H9 (cell line): ENCODE measurements at regions not wholly inside any gene's neighbourhood (a gene's known extent, or its start where the extent isn't known, plus 50 kb on each side); places are given as distances from the start of the nearest gene placed in this dataset.

ENCODE experiments used
- DNase-seq: peaks from one replicate; pipeline ENCODE4 v3.0.0-alpha.2; 2017
- H2AFZ ChIP-seq: one replicate; pipeline ENCODE4 v1.6.1; 2013; ENCODE audit warnings: mild to moderate bottlenecking, low read length, control low read depth, moderate library complexity
- H2AK5ac ChIP-seq: 2 replicates; pipeline ENCODE4 v1.6.1; 2013; ENCODE audit warnings: low read length, control low read depth, mixed read lengths; ENCODE audit not compliant: insufficient read length
- H2BK120ac ChIP-seq: one replicate; pipeline ENCODE4 v1.6.1; 2013; ENCODE audit warnings: low read depth, mild to moderate bottlenecking, low read length, control low read depth, inconsistent platforms; ENCODE audit not compliant: poor library complexity, severe bottlenecking
- H2BK12ac ChIP-seq: 2 replicates; pipeline ENCODE4 v1.6.1; 2013; ENCODE audit warnings: low read length, control low read depth, mixed read lengths, low read depth; ENCODE audit not compliant: insufficient read length
- H2BK15ac ChIP-seq: 2 replicates; pipeline ENCODE4 v1.6.1; 2013; ENCODE audit warnings: low read depth, low read length, control low read depth
- H2BK20ac ChIP-seq: one replicate; pipeline ENCODE4 v1.6.1; 2013; ENCODE audit warnings: low read depth, mild to moderate bottlenecking, low read length, control low read depth, inconsistent platforms; ENCODE audit not compliant: poor library complexity, severe bottlenecking
- H2BK5ac ChIP-seq: 2 replicates; pipeline ENCODE4 v1.6.1; 2013; ENCODE audit warnings: low read length, control low read depth, mixed read lengths; ENCODE audit not compliant: insufficient read length
- H3K14ac ChIP-seq: 2 replicates; pipeline ENCODE4 v1.6.1; 2013; ENCODE audit warnings: low read length, control low read depth; ENCODE audit not compliant: insufficient read depth
- H3K18ac ChIP-seq: 2 replicates; pipeline ENCODE4 v1.6.1; 2013; ENCODE audit warnings: low read depth, mild to moderate bottlenecking, mixed read lengths, low read length, control low read depth; ENCODE audit not compliant: insufficient read length
- H3K23ac ChIP-seq: 2 replicates; pipeline ENCODE4 v1.6.1; 2013; ENCODE audit warnings: low read length, control low read depth, mixed read lengths, low read depth; ENCODE audit not compliant: insufficient read length
- H3K23me2 ChIP-seq: 2 replicates; pipeline ENCODE4 v1.6.1; 2013; ENCODE audit warnings: low read depth, mild to moderate bottlenecking, mixed read lengths, low read length, control low read depth; ENCODE audit not compliant: insufficient read length, poor library complexity, severe bottlenecking
- H3K27ac ChIP-seq: 2 replicates; pipeline ENCODE4 v1.5.1; 2013; ENCODE audit warnings: low read length, control low read depth, mixed read lengths, low read depth; ENCODE audit not compliant: insufficient read length
- H3K27me3 ChIP-seq: 2 replicates; pipeline ENCODE4 v1.6.1; 2013; ENCODE audit warnings: low read length, control low read depth, inconsistent platforms; ENCODE audit not compliant: insufficient read depth
- H3K4ac ChIP-seq: 2 replicates; pipeline ENCODE4 v1.6.1; 2013; ENCODE audit warnings: low read depth, mild to moderate bottlenecking, control low read depth, inconsistent platforms, low read length, moderate library complexity
- H3K4me1 ChIP-seq: 2 replicates; pipeline ENCODE4 v1.6.1; 2013; ENCODE audit warnings: low read length, control low read depth, inconsistent platforms; ENCODE audit not compliant: insufficient read depth
- H3K4me2 ChIP-seq: 2 replicates; pipeline ENCODE4 v1.6.1; 2013; ENCODE audit warnings: low read length, control low read depth, mixed read lengths; ENCODE audit not compliant: insufficient read length, insufficient read depth
- H3K56ac ChIP-seq: 2 replicates; pipeline ENCODE4 v1.6.1; 2013; ENCODE audit warnings: low read depth, mild to moderate bottlenecking, mixed read lengths, low read length, control low read depth; ENCODE audit not compliant: insufficient read length
- H3K79me1 ChIP-seq: 2 replicates; pipeline ENCODE4 v1.6.1; 2013; ENCODE audit warnings: low read depth, mild to moderate bottlenecking, moderate library complexity, low read length, control low read depth, inconsistent platforms; ENCODE audit not compliant: insufficient read depth, poor library complexity, severe bottlenecking
- H3K79me2 ChIP-seq: 2 replicates; pipeline ENCODE4 v1.6.1; 2013; ENCODE audit warnings: low read length, control low read depth, inconsistent platforms; ENCODE audit not compliant: insufficient read depth
- H3K9ac ChIP-seq: 2 replicates; pipeline ENCODE4 v1.6.1; 2013; ENCODE audit warnings: low read length, control low read depth, mixed read lengths; ENCODE audit not compliant: insufficient read length; ENCODE audit errors: extremely low read depth
- H3K9me3 ChIP-seq: one replicate; pipeline ENCODE4 v1.6.1; 2013; ENCODE audit warnings: low read depth, low read length, inconsistent platforms; ENCODE audit not compliant: control insufficient read depth
- H3T11ph ChIP-seq: one replicate; pipeline ENCODE4 v1.6.1; 2013; ENCODE audit warnings: mild to moderate bottlenecking, low read length, control low read depth, inconsistent platforms
- H4K20me1 ChIP-seq: one replicate; pipeline ENCODE4 v1.6.1; 2013; ENCODE audit not compliant: control insufficient read depth, insufficient read length, insufficient read depth
- H4K5ac ChIP-seq: 2 replicates; pipeline ENCODE4 v1.6.1; 2013; ENCODE audit warnings: low read depth, mild to moderate bottlenecking, mixed read lengths, low read length, control low read depth; ENCODE audit not compliant: insufficient read length
- H4K8ac ChIP-seq: replicated peaks from 2 replicates; pipeline ENCODE4 v1.6.1; 2013; ENCODE audit warnings: low read length, control low read depth, mixed read lengths, low read depth; ENCODE audit not compliant: insufficient read length
- H4K91ac ChIP-seq: 2 replicates; pipeline ENCODE4 v1.6.1; 2013; ENCODE audit warnings: low read depth, mild to moderate bottlenecking, moderate library complexity, mixed read lengths, low read length, control low read depth; ENCODE audit not compliant: insufficient read length
- H3K27ac Mint-ChIP-seq, 3 experiments: 2 replicates in 2 of 3; 3 replicates in 1 of 3; pipeline ENCODE4 v1.8.0; 2020 to 2021; ENCODE audit warnings: mixed read lengths in 3 of 3, mild to moderate bottlenecking in 1 of 3, moderate library complexity in 1 of 3
- H3K27me3 Mint-ChIP-seq: 2 replicates; pipeline ENCODE4 v1.8.0; 2021; ENCODE audit warnings: low read depth, mild to moderate bottlenecking, moderate library complexity, mixed read lengths
- H3K36me3 Mint-ChIP-seq, 3 experiments: 2 replicates in 2 of 3; 3 replicates in 1 of 3; pipeline ENCODE4 v1.8.0; 2020 to 2021; ENCODE audit warnings: low read depth in 3 of 3, mixed read lengths in 3 of 3; ENCODE audit not compliant: insufficient read depth in 1 of 3
- H3K4me1 Mint-ChIP-seq, 2 experiments: 2 replicates each; pipeline ENCODE4 v1.8.0; 2020; ENCODE audit warnings: mixed read lengths in 2 of 2
- H3K4me3 Mint-ChIP-seq, 2 experiments: 2 replicates in 1 of 2; 3 replicates in 1 of 2; pipeline ENCODE4 v1.8.0; 2020 to 2021; ENCODE audit warnings: mild to moderate bottlenecking in 2 of 2, mixed read lengths in 2 of 2, moderate library complexity in 1 of 2
- H3K9me3 Mint-ChIP-seq, 2 experiments: 2 replicates in 1 of 2; 3 replicates in 1 of 2; pipeline ENCODE4 v1.8.0; 2020; ENCODE audit warnings: mild to moderate bottlenecking in 2 of 2, mixed read lengths in 2 of 2, moderate library complexity in 1 of 2
- WGBS: extraction: QIAGEN DNeasy Blood & Tissue Kit; methylation state at CpG from one replicate; pipeline ENCODE4 v1.1.7; 2013; ENCODE audit warnings: missing lambda C conversion rate, low lambda C conversion rate, mixed read lengths; ENCODE audit not compliant: insufficient read length; ENCODE audit errors: extremely low coverage; 5-methylcytosine and 5-hydroxymethylcytosine counted together
- TF ChIP-seq, protein P1 (sequence below): fragments of 200-600 bp; sonication (generic); conservative IDR thresholded peaks from 3 replicates; pipeline ENCODE4 v1.8.0; 2021; ENCODE audit warnings: antibody characterized with exemption, mild to moderate bottlenecking

DNA sequence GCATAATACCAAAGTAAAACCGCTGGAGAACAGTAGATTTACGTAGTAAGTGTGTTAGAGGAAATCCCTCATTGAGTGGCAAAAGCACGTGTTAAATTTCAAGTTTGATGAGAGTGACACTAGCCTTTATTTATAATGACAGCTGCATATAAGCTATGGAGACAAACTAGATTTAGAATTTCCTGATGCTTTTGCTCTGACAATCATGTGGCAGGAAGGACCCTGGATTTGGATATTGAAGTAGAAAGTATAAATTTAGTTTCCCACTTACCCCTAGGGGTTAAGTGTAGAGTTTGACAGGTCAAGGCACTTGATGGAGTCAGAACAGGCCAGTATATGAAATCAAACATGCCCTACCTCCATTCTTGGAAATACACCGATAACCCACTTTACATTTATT lies 983.1 kb downstream of the FLRT2 start:
- Mint-ChIP-seq H3K36me3 (no peaks in the 10 kb centered on the region), H3K27me3 (no peaks in the 10 kb centered on the region), H3K27ac (no peak overlapping the region), H3K4me1 (no peaks in the 10 kb centered on the region), H3K4me3 (no peak overlapping the region), H3K9me3 (no peaks in the 10 kb centered on the region)
- H2BK5ac ChIP-seq, result no peak overlapping the region
- no peak overlapping the region for H3K14ac ChIP-seq
- no peak for DNase-seq
- H2BK15ac ChIP-seq, result no peak overlapping the region
- H2BK120ac ChIP-seq, result no peak overlapping the region
- no peak overlapping the region for H3K56ac ChIP-seq
- no peaks in the 10 kb centered on the region for H3K79me1 ChIP-seq
- TF ChIP-seq, protein P1, sequence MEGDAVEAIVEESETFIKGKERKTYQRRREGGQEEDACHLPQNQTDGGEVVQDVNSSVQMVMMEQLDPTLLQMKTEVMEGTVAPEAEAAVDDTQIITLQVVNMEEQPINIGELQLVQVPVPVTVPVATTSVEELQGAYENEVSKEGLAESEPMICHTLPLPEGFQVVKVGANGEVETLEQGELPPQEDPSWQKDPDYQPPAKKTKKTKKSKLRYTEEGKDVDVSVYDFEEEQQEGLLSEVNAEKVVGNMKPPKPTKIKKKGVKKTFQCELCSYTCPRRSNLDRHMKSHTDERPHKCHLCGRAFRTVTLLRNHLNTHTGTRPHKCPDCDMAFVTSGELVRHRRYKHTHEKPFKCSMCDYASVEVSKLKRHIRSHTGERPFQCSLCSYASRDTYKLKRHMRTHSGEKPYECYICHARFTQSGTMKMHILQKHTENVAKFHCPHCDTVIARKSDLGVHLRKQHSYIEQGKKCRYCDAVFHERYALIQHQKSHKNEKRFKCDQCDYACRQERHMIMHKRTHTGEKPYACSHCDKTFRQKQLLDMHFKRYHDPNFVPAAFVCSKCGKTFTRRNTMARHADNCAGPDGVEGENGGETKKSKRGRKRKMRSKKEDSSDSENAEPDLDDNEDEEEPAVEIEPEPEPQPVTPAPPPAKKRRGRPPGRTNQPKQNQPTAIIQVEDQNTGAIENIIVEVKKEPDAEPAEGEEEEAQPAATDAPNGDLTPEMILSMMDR, result no peak
- no peak overlapping the region for H3K18ac ChIP-seq
- H3K9ac ChIP-seq, result no peak overlapping the region
- no peaks in the 10 kb centered on the region for H3K9me3 ChIP-seq
- H3K79me2 ChIP-seq, result no peaks in the 10 kb centered on the region
- no peak overlapping the region for H3T11ph ChIP-seq
- no CpG with 5 or more reads among the region's 4 CpGs for WGBS
- H3K27ac ChIP-seq, result no peak overlapping the region
- no peak overlapping the region for H2AK5ac ChIP-seq
- no peak overlapping the region for H2BK20ac ChIP-seq
- no peak overlapping the region for H3K4me2 ChIP-seq
- H2AFZ ChIP-seq, result no peak overlapping the region
- no peaks in the 10 kb centered on the region for H3K4me1 ChIP-seq
- no peak overlapping the region for H4K8ac ChIP-seq
- no peak overlapping the region for H4K91ac ChIP-seq
- no peak overlapping the region for H4K5ac ChIP-seq
- H4K20me1 ChIP-seq, result no peaks in the 10 kb centered on the region
- no peak overlapping the region for H3K23ac ChIP-seq
- no peaks in the 10 kb centered on the region for H3K27me3 ChIP-seq
- H3K4ac ChIP-seq, result no peak overlapping the region
- H3K23me2 ChIP-seq, result no peaks in the 10 kb centered on the region
- no peak overlapping the region for H2BK12ac ChIP-seq
